Myocyte (in vitro differentiated cells): ENCODE measurements at regions not wholly inside any gene's neighbourhood (a gene's known extent, or its start where the extent isn't known, plus 50 kb on each side); places are given as distances from the start of the nearest gene placed in this dataset.
"Not testable (repeated sequence)": the region's sequence is repeated elsewhere in the genome, so short reads cannot be mapped to it uniquely, and the experiment has no call there.

Source experiments
- DNase-seq: peaks from one replicate; pipeline ENCODE4 v3.0.0-alpha.2; 2012; ENCODE audit warnings: low read depth

GRCh38 chr20:48142516-48142773 is 357.2 kb upstream of the SULF2 start:
- DNase-seq, result no peak

DNA sequence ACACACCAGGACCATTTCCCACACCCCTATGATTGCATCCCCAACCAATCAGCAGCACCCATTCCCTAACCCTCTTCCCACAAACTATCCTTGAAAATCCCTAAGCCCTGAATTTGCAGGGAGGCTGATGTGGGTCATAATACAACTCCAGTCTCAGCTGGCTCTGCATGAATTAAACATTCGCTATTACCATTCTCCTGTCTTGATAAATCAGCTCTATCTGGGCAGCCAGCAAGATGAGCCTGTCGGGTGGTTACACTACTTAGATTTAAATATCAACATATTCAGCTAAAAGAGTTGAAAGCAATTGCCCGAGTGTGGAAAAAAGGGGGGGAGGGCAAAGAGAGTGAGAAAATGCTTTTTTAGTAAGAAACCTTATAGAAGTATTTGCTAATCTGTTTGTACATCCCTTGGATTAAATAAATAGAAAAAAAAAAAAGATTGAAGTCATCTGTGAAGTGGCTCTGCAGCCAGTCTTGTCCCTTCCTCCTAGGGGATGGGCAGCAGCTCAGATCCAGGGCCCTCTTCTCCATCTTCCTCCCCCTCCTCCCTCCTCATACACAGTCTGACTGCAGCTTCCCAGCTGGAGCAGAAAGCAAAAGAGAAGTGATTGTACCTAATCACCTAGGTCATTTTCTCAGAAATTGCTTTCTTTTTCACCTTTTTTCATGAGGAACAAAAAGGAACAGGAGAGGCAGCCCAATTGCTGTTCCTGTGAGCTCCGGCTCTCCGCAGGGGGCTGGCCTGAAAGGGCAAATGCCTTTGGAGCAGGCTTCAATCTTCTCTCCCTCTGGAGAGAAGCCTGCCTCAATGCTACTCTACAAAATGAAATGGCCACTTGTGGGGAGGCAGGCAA is 356.6 kb upstream of the SULF2 start:
- no peak for DNase-seq

DNA sequence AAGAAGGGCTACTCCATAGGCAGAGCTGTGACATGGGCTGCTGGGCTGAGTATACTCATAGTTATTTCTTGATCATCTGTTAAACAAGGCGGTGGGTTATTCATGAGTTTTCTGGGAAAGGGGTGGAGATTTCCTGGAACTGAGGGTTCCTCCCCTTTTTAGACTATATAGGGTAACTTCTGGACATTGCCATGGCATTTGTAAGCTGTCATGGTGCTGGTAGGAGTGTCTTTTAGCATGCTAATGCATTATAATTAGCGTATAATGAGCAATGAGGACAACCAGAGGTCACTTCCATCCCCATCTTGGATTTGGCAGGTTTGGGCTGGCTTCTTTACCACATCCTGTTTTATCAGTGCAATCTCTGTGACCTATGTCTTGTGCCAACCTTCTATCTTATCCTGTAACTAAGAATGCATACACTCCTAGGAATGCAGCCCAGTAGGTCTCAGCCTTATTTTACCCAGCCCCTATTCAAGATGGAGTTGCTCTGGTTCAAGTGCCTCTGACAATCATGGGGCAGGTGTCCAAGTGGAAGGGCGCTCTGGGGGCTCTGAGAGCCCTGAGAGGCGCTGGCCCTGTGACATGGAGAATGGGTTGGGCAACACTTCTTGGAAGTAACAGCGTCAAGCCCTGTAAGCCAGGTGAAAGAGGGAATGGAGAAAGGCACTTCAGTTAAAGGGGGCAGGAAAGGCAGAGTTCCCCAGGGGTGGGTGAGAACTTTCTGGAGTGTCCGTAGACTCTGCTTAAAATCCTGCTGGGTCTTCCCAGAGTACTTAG is 354.2 kb upstream of the SULF2 start:
- DNase-seq, result no peak

DNA sequence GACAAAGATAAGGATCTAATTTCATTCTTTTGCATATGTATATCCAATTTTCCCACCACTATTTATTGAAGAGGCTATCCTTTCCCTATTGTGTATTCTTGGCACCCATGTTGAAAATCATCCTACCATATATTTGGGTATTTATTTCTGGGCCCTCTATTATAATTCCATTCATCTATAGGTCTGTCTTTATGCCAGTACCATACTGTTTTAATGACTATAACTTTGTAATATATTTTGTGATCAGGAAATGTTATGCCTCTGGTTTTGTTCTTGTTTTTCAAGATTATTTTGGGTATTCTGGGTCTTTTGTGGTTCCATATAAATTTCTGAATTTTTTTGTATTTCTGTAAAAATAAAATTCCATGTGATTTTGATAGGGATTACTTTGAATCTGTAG is 347.6 kb upstream of the SULF2 start:
- no peak for DNase-seq

DNA sequence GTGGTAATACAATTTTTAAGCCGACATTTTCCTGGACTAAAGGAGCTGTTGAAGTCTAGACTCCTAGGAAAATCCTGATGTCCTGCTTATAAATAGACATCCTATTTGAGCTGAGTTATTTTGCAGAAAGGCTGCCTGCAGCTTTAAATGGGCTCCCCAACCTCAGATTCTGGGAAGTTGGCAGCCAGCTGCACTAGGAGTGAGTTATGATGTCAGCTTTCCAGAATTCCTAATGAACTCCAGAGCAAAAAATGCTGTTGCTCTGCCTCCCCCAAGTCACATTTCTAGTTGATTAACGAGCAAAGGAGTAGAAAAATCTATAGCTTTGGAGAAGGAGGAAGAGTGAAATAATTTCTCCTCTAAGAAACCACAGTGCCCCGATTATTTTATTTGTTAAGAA is 346.3 kb upstream of the SULF2 start:
- DNase-seq, result no peak

- no peak for DNase-seq
Observed at GRCh38 chr20:48129345-48129942, 344.2 kb upstream of the SULF2 start.

- no peak for DNase-seq
Observed at GRCh38 chr20:48128436-48128835, 343.2 kb upstream of the SULF2 start.

DNA sequence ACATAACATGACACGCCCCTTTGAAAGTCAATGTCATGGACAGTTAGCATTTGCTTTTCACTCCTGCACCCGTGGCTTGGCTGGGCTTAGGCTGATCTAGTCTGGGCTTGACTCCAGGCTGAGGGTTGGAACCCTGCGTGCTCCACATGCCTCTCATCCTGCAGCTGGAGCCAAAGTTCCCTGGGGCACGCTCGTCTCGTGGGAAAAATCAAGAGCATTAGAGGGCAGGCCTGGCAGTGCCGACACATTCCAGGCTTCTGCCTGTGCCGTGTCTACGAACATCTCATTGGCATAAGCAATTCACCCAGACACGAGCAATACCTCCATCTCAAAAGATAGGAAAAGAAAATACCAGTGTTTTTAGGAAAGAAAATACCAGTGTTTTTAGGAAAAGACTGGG is 342.7 kb upstream of the SULF2 start:
- peak; percentile 9 for DNase-seq

DNA sequence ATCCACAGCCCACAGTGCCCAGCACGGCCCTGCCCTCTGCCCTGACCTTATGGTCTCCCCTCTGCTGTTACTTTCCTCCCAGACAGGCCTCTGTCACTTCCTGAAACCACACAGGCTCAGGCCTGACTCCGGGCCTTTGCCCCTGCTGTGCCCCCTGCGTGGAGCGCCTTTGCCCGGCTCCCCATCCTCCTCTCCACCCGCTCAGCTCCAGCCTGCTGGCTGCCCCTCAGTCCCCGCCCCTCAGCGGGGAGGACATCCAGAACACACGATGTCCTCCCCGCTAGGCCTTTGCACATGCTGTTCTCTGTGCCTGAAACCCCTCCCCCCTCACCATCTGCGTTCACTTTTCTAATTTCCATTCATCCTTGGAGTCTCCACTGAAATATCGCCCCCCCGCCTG is 341.9 kb upstream of the SULF2 start:
- not testable (repeated sequence) for DNase-seq

GRCh38 chr20:48126227-48126740 is 341.0 kb upstream of the SULF2 start:
- DNase-seq, result no peak

DNA sequence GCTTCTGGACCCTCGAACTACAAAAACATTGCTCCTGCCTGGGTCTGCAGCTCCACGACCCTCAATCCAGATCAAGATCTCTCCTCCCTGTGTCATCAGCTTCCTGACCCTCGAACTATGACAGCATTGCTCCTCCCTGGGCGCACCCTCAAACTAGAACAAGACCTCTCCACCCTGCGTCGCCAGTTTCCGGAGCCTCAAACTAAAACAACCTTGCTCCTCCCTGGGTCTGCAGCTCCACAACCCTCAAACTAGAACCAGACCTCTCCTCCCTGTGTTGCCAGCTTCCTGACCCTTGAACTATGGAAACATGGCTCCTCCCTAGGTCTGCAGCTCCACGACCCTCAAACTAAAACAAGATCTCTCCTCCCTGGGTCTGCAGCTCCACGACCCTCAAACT is 339.7 kb upstream of the SULF2 start:
- DNase-seq, result no peak

DNA sequence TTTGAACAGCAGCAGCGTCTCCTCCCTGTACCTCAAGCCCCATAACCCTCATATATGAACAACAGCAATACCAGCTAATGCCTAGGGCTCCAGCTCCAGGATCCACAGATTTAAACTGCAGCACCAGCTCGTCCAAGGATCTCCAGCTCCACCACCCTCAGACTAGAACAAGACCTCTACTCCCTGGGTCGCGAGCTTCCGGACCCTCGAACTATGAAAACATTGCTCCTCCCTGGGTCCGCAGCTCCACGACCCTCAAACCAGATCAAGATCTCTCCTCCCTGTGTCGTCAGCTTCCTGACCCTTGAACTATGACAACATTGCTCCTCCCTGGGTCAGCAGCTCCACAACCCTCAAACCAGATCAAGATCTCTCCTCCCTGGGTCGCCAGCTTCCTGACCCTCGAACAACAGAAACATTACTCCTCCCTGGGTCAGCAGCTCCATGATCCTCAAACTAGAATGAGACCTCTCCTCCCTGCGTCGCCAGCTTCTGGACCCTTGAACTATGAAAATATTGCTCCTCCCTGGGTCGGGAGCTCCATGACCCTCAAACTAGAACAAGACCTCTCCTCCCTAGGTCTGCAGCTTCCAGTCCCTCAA is 339.0 kb upstream of the SULF2 start:
- no peak for DNase-seq

DNA sequence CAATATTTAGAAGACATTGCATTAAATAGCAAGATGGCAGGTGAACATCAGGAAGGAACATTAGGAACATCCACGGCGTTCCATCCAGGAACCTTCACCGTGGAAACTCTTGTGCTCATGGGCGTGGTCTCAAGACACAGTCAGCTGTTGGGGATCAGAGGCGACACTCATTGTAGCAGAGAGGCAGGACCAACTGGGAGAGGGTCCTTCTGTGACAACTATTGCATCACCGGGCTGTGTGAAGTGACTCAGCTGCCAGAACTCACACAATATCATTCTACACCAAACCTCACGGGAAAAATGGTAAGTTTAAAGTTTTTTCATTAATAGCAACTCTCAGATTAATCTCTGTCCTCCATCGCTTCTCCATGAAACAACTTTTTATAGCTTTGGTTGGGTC is 334.8 kb upstream of the SULF2 start:
- DNase-seq, result peak; percentile 9

DNA sequence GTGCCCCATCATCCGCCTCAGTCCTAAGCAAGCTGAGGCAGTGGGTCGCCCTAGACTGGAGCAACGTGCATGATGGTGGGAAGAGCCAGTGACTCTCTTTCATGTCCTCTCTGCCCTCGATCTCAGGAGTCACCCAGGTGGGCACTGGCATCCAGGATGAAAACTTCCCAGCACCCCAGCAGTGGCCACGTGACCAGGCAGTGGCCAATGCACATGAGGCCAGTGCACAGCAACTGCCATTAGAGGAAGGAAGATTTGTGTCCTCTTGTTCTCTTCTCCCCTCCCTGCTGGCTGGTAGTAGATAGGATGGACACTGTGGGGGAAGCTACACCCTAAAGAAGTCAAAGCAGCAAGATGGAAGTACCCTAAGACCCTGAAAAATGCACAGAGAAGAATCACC is 334.1 kb upstream of the SULF2 start:
- DNase-seq, result not testable (repeated sequence)

GRCh38 chr20:48115502-48115901 is 330.2 kb upstream of the SULF2 start:
- DNase-seq, result no peak

DNA sequence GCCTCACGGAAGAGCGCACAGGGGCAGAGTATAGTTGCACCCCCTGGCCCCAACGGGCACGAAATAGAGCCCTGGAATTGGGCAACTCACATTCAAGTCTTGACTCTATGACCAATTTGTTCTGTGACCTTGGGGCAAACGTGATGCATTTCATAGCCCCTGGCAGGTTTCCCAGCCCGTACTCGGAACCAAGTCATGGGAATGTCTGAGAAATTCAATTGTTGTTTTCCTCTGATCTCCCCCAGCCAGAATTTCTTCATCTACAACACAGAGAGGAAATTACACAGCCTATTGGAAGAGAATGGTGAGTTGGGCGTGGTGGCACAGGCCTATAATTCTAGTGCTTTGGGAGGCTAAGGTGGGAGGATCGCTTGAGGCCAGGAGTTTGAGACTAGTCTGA is 322.3 kb upstream of the SULF2 start:
- DNase-seq, result no peak

- DNase-seq, result no peak
Observed at GRCh38 chr20:48106428-48106827, 321.1 kb upstream of the SULF2 start.

GRCh38 chr20:48105526-48105925 is 320.2 kb upstream of the SULF2 start:
- no peak for DNase-seq

- DNase-seq, result no peak
Observed at GRCh38 chr20:48102931-48103660, 317.8 kb upstream of the SULF2 start.

DNA sequence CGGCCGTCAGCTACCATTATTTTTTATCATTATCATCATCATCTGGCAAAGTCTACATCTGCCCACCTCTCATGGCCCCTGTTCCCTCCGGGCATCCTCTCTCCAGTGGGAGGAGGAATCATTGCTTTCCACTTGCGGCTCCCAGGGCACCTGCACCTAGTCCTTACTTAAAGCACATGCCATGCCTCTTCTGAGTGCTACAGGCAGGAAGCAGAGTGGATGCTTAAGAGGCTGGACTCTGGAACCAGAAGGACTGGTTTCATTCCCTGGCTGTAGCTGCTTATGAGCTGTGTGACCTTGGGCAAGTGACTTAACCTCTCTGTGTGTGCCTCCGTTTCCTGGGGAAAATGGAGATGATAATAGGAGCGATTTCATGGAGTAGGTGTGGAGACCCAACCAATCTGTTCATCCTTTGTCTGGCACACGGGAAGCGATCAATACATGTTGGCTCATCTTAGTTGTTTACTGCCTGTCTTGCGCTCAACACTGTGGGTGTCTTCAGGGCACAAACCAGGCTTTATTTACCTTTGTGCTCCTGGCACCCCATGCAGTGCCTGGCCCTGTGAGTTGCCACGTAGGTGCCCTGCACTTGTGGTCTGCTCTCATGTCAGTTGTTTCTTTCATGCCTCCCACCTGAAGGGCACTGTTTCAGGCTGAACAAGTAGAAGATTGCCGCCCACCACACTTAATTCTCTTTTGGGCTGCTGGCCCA is 317.0 kb upstream of the SULF2 start:
- no peak for DNase-seq

- no peak for DNase-seq
Observed at GRCh38 chr20:48100483-48100882, 315.2 kb upstream of the SULF2 start.
